Trophoblast cell (in vitro differentiated cells and primary cell): ENCODE measurements at regions not wholly inside any gene's neighbourhood (a gene's known extent, or its start where the extent isn't known, plus 50 kb on each side); places are given as distances from the start of the nearest gene placed in this dataset.

ENCODE experiments used
- DNase-seq, 2 donors: peaks; one replicate each; pipeline ENCODE4 v3.0.0-alpha.2; 2016
- H2AFZ ChIP-seq: 2 replicates; pipeline ENCODE4 v1.6.1; 2013; ENCODE audit warnings: low read length, moderate library complexity, mild to moderate bottlenecking; ENCODE audit not compliant: insufficient read depth, poor library complexity
- H2AK5ac ChIP-seq: 2 replicates; pipeline ENCODE4 v1.6.1; 2013; ENCODE audit warnings: mild to moderate bottlenecking, low read length
- H2BK120ac ChIP-seq: 2 replicates; pipeline ENCODE4 v1.6.1; 2013; ENCODE audit warnings: low read length, mild to moderate bottlenecking, moderate library complexity; ENCODE audit not compliant: insufficient read depth, poor library complexity
- H2BK12ac ChIP-seq: 2 replicates; pipeline ENCODE4 v1.6.1; 2013; ENCODE audit warnings: mild to moderate bottlenecking, low read length, moderate library complexity
- H2BK5ac ChIP-seq: 2 replicates; pipeline ENCODE4 v1.6.1; 2013; ENCODE audit warnings: low read length, low read depth, moderate library complexity, mild to moderate bottlenecking; ENCODE audit not compliant: poor library complexity
- H3K14ac ChIP-seq: 2 replicates; pipeline ENCODE4 v1.6.1; 2013; ENCODE audit warnings: mild to moderate bottlenecking, low read length
- H3K18ac ChIP-seq: 2 replicates; pipeline ENCODE4 v1.6.1; 2013; ENCODE audit warnings: mild to moderate bottlenecking, low read length
- H3K23ac ChIP-seq: 2 replicates; pipeline ENCODE4 v1.6.1; 2013; ENCODE audit warnings: low read length
- H3K27ac ChIP-seq: 2 replicates; pipeline ENCODE4 v1.5.1; 2013; ENCODE audit warnings: low read depth, mild to moderate bottlenecking, inconsistent platforms, low read length, moderate library complexity
- H3K27me3 ChIP-seq: 2 replicates; pipeline ENCODE4 v1.6.1; 2013; ENCODE audit warnings: inconsistent platforms, mild to moderate bottlenecking, low read length, moderate library complexity; ENCODE audit not compliant: insufficient read depth
- H3K36me3 ChIP-seq, 2 experiments: 1 replicate in 1 of 2; 2 replicates in 1 of 2; pipeline ENCODE4 v1.6.1; 2013; ENCODE audit warnings: low read length in 2 of 2, mild to moderate bottlenecking in 2 of 2, moderate library complexity in 1 of 2; ENCODE audit not compliant: insufficient read depth in 2 of 2, control insufficient read depth in 1 of 2
- H3K4ac ChIP-seq: 2 replicates; pipeline ENCODE4 v1.6.1; 2013; ENCODE audit warnings: low read depth, mild to moderate bottlenecking, low read length, moderate library complexity
- H3K4me1 ChIP-seq, 2 experiments: 1 replicate in 1 of 2; 2 replicates in 1 of 2; pipeline ENCODE4 v1.6.1; 2013; ENCODE audit warnings: low read length in 2 of 2, mild to moderate bottlenecking in 2 of 2, moderate library complexity in 1 of 2; ENCODE audit not compliant: insufficient read depth in 2 of 2, control insufficient read depth in 1 of 2
- H3K4me2 ChIP-seq: 2 replicates; pipeline ENCODE4 v1.6.1; 2013; ENCODE audit warnings: inconsistent platforms, mild to moderate bottlenecking, low read length, moderate library complexity
- H3K4me3 ChIP-seq: 2 replicates; pipeline ENCODE4 v1.5.1; 2013; ENCODE audit warnings: mild to moderate bottlenecking, low read depth, low read length, inconsistent platforms
- H3K79me1 ChIP-seq: one replicate; pipeline ENCODE4 v1.6.1; 2013; ENCODE audit warnings: low read length
- H3K79me2 ChIP-seq: 2 replicates; pipeline ENCODE4 v1.6.1; 2013; ENCODE audit warnings: low read length, mild to moderate bottlenecking; ENCODE audit not compliant: control insufficient read depth, insufficient read depth, poor library complexity
- H3K9ac ChIP-seq: 2 replicates; pipeline ENCODE4 v1.6.1; 2013; ENCODE audit warnings: mild to moderate bottlenecking, low read length
- H3K9me3 ChIP-seq: 2 replicates; pipeline ENCODE4 v1.6.1; 2013; ENCODE audit warnings: low read depth, mild to moderate bottlenecking, control low read depth, inconsistent platforms, low read length; ENCODE audit not compliant: insufficient read depth
- H4K12ac ChIP-seq: 2 replicates; pipeline ENCODE4 v1.6.1; 2013; ENCODE audit warnings: low read depth, mild to moderate bottlenecking, low read length, moderate library complexity
- H4K8ac ChIP-seq: 2 replicates; pipeline ENCODE4 v1.6.1; 2013; ENCODE audit warnings: low read depth, mild to moderate bottlenecking, low read length, moderate library complexity
- H4K91ac ChIP-seq: one replicate; pipeline ENCODE4 v1.6.1; 2013; ENCODE audit warnings: low read depth, mild to moderate bottlenecking, low read length, moderate library complexity
- WGBS: extraction: QIAGEN DNeasy Blood & Tissue Kit; methylation state at CpG from one replicate; pipeline ENCODE4 v1.1.7; 2013; ENCODE audit warnings: missing lambda C conversion rate; ENCODE audit not compliant: insufficient read length, insufficient coverage; ENCODE audit errors: extremely low coverage; 5-methylcytosine and 5-hydroxymethylcytosine counted together

DNA sequence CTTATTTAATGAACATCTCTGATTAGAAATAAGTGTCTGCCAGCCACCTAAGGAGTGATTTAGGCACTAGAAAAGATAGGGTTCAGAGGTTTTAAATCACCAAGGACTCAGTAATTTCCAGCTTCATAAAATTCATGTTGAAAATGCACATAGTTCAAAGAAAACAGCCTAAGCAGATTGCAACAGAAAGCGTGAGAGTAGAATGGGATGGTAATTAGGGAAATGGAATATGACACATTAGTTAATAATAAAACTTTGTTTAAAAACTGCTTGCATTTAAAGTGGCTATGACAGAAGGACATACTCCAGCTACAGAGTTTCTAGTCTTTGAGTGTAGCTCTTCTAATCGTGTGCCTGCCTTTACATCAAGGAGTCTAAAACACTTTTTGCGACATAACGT lies 490.8 kb downstream of the TLE4 start:
- DNase-seq: no peak
- Histone ChIP-seq H4K8ac (no peak overlapping the region), H3K36me3 (no peaks in the 10 kb centered on the region), H3K27me3 (no peaks in the 10 kb centered on the region), H3K4me2 (no peak overlapping the region), H3K79me2 (no peaks in the 10 kb centered on the region), H3K23ac (no peak overlapping the region), H3K79me1 (peaks cover 2% of the 10 kb centered on the region), H3K9me3 (no peaks in the 10 kb centered on the region), H3K9ac (no peak overlapping the region), H2BK120ac (no peak overlapping the region), H4K12ac (no peak overlapping the region), H3K27ac (peak overlapping the region; percentile 71), H2AK5ac (no peak overlapping the region), H2BK12ac (no peak overlapping the region), H3K4ac (no peak overlapping the region), H4K91ac (no peak overlapping the region), H3K14ac (no peak overlapping the region), H3K18ac (no peak overlapping the region), H2AFZ (no peak overlapping the region), H3K4me3 (no peak overlapping the region), H3K4me1 (peaks cover 0 to 3% of the 10 kb centered on the region in 2 experiments), H2BK5ac (no peak overlapping the region)
- WGBS: no CpG with 5 or more reads among the region's 4 CpGs

GRCh38 chr9:80061940-80062339 lies 490.2 kb downstream of the TLE4 start:
- Histone ChIP-seq H4K91ac (no peak overlapping the region), H3K4me1 (peaks cover 0 to 3% of the 10 kb centered on the region in 2 experiments), H3K27ac (peak overlapping the region; percentile 71), H3K23ac (no peak overlapping the region), H2AFZ (no peak overlapping the region), H2BK5ac (no peak overlapping the region), H3K9ac (no peak overlapping the region), H4K8ac (no peak overlapping the region), H3K14ac (no peak overlapping the region), H3K18ac (no peak overlapping the region), H4K12ac (no peak overlapping the region), H3K36me3 (no peaks in the 10 kb centered on the region), H3K4me3 (no peak overlapping the region), H3K79me2 (no peaks in the 10 kb centered on the region), H2BK12ac (no peak overlapping the region), H3K27me3 (no peaks in the 10 kb centered on the region), H2BK120ac (no peak overlapping the region), H3K9me3 (no peaks in the 10 kb centered on the region), H2AK5ac (no peak overlapping the region), H3K4me2 (no peak overlapping the region), H3K79me1 (peaks cover 2% of the 10 kb centered on the region), H3K4ac (no peak overlapping the region)
- no CpG with 5 or more reads among the region's 2 CpGs for WGBS
- DNase-seq: peak; percentile 85 to 94

DNA sequence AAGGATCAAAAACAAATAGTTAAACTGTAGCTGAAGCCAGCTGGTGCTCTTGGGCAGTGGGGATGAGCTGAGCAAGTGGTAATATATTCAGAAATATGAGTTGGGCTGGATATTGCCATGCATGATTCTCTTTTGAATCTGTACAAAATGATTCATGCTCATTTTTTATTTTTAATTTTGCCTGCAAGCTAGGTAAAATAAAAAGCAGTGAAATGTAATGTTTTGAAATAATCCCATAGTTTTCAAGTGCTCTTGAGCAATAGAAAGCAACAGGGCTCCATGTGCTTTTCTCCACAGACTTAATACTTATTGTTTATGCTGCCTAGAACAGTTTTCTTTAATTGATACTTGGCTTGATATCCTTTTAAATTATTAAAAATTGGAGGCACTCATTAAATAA lies 489.3 kb downstream of the TLE4 start:
- no peak overlapping the region for H2BK5ac ChIP-seq
- no peak overlapping the region for H3K4me2 ChIP-seq
- no peak for DNase-seq
- no peak overlapping the region for H4K12ac ChIP-seq
- H4K91ac ChIP-seq: no peak overlapping the region
- H3K4ac ChIP-seq: no peak overlapping the region
- H3K27ac ChIP-seq: no peak overlapping the region
- no peak overlapping the region for H3K18ac ChIP-seq
- no peak overlapping the region for H3K4me3 ChIP-seq
- no peak overlapping the region for H3K23ac ChIP-seq
- no peaks in the 10 kb centered on the region for H3K27me3 ChIP-seq
- H2BK120ac ChIP-seq: no peak overlapping the region
- no peaks in the 10 kb centered on the region for H3K9me3 ChIP-seq
- H3K36me3 ChIP-seq: no peaks in the 10 kb centered on the region
- H3K9ac ChIP-seq: no peak overlapping the region
- no peak overlapping the region for H2BK12ac ChIP-seq
- H2AK5ac ChIP-seq: no peak overlapping the region
- H3K14ac ChIP-seq: no peak overlapping the region
- H3K79me1 ChIP-seq: peaks cover 2% of the 10 kb centered on the region
- H3K79me2 ChIP-seq: no peaks in the 10 kb centered on the region
- H3K4me1 ChIP-seq: peaks cover 0 to 3% of the 10 kb centered on the region in 2 experiments
- no peak overlapping the region for H4K8ac ChIP-seq
- H2AFZ ChIP-seq: no peak overlapping the region

GRCh38 chr9:80059979-80060378 lies 488.2 kb downstream of the TLE4 start:
- Histone ChIP-seq H3K27ac (no peak overlapping the region), H3K4me2 (no peak overlapping the region), H3K9me3 (no peaks in the 10 kb centered on the region), H3K23ac (no peak overlapping the region), H3K79me1 (peaks cover 2% of the 10 kb centered on the region), H3K4me1 (peaks cover 0 to 3% of the 10 kb centered on the region in 2 experiments), H3K27me3 (no peaks in the 10 kb centered on the region), H4K91ac (no peak overlapping the region), H2BK120ac (no peak overlapping the region), H3K36me3 (no peaks in the 10 kb centered on the region), H3K18ac (no peak overlapping the region), H3K4ac (no peak overlapping the region), H3K4me3 (no peak overlapping the region), H2BK12ac (no peak overlapping the region), H3K14ac (no peak overlapping the region), H2BK5ac (no peak overlapping the region), H3K79me2 (no peaks in the 10 kb centered on the region), H4K8ac (no peak overlapping the region), H4K12ac (no peak overlapping the region), H3K9ac (no peak overlapping the region), H2AFZ (no peak overlapping the region), H2AK5ac (no peak overlapping the region)
- peak in 1 of 2 donors; percentile 10 for DNase-seq
- WGBS: no CpG with 5 or more reads among the region's 5 CpGs
